ENCODE measurements at regions not wholly inside any gene's neighbourhood (a gene's known extent, or its start where the extent isn't known, plus 50 kb on each side); places are given as distances from the start of the nearest gene placed in this dataset.
"Not testable (repeated sequence)": the region's sequence is repeated elsewhere in the genome, so short reads cannot be mapped to it uniquely, and the experiment has no call there.

DNA sequence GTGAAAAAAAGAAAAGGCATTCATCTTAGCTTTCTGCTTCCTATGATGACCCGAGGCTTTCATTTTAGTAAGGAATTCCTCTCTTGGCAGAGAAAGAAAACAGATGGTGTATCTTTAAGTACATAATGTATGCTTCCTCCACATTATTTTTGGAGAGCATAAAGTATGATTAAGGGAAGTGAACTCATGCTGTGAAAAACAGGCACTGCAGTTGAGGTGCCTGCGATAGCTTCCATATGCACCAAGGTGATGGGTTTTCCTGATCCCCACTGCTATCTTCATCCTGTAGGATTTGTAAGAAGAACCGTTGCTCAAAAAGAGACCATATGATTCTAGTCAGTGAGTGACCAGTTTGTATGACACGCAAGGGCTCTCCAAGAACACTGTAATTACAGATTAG, 411.5 kb upstream of the MCTP2 start:
- FAIRE-seq: no peak

DNA sequence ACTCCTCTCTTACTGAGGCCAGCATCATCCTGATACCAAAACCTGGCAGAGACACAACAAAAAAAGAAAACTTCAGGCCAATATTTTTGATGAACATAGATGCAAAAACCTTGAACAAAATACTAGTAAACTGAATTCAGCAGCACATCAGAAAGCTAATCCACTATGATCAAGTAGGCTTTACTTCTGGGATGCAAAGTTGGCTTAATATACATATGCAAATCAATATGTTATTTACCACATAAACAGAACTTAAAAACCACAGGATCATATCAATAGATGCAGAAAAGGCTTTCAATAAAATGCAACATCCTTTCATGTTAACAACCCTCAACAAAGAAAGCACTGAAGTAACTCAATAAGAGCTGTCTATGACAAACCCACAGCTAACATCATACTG, 414.5 kb upstream of the MCTP2 start:
- FAIRE-seq: no peak

DNA sequence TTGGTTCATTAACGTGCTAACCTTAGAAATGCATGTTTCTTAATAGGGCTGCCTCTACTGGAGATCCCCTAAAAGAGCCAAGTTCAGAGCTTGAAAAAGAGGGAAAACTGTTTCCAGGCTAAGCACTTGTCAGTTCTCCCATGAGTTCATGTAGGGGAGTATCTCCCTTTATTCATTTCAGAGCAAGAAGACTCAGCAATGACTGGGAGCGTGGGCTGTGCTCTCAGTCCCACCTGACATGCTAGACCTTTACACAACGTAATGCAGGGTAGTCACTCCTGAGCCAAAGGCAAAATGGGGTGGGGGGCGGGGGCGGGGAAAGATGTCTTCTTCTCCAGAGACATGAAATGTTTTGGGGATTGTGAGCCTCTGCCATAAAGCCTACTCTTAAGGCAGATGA, 420.1 kb upstream of the MCTP2 start:
- FAIRE-seq: no peak

DNA sequence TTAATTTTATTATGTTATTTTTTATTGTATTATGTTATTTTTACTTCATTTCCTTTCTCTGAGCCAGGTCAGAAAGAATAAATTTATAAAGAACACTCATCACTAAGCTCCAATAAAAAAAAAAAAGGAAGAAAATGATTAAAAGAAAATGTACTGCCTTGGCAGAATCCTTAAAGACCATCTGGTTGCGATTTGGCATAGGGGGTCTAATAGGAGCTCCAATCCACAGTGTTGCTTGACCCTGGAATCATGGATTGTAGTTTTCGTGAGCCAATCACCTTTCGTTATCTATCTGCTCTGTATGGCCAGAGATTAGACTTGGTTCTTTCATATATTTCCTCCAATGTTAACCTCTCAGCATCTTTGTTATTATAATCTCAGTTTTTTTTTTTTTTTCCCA, 421.8 kb upstream of the MCTP2 start:
- FAIRE-seq: no peak

DNA sequence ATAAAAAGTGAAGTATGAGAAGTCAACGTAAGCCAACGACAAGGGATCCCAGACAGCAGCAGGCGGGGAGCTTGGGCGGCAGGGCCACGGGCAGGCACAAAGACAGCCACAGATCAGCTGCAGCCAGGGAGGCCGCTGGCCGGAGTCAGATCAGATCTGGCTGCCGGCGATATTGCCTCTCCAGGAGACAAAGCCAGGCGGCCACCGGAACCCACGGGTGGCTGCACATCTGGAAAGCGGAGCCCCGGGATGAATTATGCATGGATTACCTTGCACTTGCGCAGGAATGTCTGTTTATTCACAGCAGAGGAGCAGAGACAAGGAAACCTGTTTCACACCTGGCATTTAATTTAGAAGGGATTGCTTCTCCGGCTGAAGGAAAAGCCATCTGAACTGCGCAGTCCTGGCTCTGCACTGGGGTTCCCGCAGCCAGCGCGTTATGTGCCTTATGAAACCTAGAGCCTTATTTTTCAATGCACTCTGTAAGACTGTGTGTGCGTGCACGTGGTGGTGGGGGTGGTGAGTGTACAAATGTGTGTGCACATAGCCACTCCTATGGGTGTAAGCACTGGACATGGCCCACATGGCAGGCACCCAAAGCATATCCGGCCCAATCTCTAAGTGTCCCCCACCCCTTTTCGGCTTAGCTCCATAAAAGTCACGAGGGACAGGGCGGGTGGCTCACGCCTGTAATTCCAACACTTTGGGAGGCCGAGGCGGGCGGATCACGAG, 427.8 kb upstream of the MCTP2 start:
- FAIRE-seq: no peak

DNA sequence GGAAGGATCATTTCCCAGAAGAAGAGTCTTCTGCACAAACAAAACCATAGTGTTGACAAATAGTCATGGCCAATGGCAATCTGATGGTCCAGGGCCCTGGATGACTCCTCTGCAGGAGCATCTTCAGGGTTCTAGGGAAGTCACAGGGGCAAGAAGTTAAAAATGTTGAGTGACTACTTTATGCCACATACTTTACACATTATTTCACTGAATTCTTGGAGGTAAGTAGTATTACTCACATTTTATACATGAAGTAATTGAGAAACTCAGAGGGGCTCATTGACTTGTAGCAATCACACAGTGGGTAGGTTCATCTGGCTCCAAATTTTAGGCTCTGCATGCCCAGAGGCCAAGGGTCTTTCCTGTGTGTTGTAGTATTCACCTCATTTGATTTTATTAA, 430.2 kb upstream of the MCTP2 start:
- no peak for FAIRE-seq

DNA sequence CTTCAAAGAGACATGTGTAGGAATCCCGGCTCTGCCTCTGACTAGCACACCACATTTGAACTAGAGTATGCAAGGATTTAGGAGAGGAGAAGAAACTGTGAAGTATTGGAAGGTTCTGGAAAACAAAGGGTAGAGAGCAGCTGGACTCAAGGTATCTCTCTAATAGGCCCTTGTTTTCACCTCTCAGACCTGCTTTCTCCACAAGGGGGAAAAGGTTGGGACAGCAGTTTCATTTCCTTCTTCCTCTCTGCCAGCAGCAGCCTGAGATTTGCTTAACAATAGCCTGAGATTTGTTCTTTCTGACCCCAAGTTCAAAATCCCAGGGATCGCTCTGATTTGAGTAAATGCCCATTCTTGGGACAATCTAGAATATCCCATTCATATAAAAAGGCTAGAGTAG, 430.6 kb upstream of the MCTP2 start:
- no peak for FAIRE-seq

DNA sequence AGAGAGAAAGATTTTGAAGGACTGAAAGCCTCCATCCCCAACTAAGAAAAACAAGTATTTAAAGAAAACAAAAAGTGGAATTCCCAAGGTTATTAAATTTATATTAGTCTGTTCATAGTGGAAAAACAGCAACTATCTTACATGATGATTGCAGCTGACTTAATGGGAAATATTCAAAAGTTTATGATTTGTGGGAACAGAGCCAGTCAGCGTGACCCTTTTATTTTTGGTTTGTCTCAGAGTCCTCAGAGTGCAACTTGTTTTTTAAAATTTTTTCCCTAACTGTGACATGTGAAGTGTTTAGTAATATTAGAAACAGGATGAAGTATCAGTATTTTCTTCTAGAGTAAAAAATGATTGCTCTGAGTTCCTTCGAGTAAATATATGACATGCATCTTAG, 441.9 kb upstream of the MCTP2 start:
- peak; percentile 92 for FAIRE-seq

DNA sequence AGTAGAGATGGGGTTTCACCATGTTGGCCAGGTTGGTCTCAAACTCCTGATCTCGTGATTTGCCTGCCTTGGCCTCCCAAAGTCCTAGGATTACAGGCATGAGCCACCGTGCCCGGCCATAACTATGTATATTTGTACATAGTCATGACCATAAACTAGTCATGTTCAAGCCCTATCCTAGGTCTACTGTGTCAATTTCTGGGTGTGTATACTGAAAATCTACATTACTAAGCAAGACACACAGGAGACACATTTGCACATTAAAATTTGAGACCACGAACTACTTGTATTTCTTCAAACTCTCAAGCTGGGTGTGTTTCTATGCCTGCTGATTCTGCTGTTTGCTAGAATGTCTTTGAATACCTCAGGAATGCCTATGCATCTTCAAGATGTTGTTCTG, 451.3 kb upstream of the MCTP2 start:
- no peak for FAIRE-seq

DNA sequence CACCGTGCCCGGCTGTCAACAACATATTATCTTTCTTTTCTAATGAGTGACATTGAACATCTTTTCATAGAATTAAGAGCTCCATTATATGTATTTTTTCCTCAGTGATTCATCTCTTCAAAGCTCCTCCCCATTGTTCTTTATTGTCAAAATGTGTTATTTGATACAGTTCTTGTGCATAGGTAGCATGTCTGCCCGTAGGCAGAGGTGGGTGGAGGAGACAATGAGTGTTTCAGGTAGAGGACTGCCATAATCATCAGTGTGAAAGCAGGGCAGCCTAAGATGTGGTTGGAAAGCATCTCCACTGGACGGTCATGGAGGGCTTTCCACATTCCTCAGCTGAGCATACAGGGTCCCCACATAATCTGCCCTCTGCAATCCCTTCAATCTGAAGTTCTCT, 452.0 kb upstream of the MCTP2 start:
- no peak for FAIRE-seq

DNA sequence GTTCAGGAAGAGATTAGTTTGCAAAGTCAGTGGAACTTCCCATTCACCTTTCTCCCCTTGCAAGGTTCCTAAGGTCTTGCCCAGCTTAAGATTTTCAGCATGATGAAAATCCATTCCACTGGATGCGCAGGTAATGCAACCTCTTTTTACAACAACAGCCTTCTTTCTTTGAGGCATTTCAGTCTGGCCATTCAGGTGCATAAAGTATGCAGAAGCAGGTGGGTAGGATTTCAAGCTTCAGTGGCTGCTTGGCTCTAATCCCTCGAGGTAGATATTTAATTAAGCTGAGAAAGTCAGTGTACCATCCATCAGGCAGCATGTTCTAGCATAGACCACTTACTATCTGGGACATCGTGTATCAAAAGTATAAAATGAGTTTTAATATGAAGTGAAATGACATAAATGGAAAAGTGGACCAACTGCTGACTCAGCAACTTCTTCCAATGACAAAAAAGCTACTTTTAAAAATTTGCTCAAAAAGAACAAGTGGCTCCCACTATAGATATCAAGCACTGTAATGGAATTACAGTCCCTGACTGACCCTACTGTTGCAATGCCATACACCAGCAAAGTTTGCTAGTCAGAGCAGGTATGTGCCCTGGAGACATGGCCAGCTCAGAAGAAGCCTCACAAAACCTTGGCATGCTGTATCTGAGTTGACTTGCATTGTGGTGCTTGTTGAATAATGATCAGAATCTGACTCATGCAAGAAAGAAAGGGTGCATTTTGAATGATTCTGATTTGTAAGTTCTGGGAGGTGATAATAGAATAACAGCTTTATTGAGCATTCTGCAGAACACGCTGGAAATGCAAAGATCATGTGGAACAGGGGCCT, 459.9 kb upstream of the MCTP2 start:
- no peak for FAIRE-seq

DNA sequence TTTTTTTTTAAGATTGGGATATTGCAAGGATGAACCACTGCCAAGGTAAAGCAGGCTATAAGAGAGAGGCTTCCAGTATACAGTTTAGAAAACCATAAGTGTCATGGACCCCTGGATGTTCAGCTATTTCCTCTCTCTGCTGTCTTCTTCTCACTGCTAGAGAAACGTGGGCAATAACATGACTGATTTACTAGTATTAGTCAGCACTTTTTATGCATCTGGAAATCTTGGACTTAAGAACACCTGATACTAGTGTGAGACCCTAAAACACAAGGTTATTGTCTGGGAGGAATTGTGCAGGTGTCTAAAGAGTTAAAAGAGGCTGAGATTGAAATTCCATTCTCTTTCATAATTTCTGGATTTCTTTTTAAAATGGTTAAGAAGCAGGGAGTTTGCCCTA, 460.6 kb upstream of the MCTP2 start:
- no peak for FAIRE-seq

DNA sequence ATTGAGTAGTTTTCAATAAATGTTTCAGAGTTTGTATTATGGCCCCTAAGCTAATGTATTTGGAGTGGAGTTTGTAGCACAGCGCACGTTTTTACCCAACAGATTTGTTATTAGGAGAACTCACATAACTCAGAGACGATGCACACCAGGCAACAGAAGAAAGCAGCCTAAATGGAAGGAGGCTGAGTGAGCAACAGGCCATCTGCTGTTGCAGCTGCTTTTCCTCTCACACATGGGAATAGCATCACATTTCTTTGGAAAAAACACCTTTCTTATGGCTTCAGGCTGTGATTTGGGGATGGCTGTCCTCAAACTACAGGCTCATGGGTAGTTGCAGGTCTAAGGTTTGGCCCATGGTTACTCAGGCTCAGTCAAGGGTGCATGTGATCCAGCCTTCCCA, 469.3 kb upstream of the MCTP2 start:
- FAIRE-seq: no peak

DNA sequence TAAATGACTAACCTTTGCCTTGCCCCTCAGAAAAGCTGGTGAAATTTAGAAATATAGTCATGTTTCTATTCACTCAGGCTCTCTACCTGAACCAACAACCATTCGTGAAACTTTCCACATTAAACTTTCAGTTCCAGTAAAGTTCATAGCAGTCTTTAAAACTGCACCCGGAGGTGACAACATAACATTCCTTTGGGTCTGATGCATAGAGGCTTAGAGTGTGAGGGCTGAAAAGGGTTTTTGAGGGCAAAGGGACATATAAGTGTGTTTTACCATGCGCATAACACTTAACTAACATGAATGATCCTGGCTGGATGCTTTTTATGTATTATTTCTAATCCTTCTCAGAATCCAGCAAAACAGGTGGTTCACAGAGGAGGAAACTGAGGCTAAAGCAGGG, 471.7 kb upstream of the MCTP2 start:
- no peak for FAIRE-seq

DNA sequence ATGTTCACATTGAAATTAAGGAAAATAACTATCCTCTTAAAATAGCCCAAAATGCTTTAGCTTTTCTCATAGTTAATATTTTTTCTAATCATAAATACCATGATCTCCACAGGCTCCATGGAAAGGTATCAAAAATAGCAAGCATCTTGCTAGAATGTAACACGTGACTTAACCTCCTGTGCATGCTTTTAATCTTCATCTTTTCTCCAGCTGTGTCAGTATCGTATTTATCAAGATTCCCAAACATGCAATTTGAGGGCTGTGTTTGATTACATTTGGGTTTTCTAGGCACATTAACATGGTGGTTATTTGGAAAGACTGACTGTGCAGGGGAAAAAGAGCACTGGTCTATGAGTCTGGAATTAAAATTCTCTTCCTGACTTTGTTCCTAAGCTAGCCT, 472.5 kb upstream of the MCTP2 start:
- no peak for FAIRE-seq

DNA sequence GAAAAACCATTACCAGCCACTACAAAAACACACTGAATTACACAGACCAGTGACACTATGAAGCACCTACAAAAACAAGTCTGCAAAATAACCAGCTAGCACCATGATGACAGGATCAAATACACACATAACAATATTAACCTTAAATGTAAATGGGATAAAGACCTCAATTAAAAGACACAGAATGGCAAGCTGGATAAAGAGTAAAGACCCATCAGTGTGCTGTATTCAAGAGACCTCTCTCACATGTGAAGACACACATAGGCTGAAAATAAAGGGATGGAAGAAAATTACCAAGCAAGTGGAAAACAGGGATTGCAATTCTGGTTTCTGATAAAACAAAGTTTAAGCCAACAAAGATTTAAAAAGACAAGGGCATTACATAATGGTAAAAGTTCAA, 482.7 kb upstream of the MCTP2 start:
- no peak for FAIRE-seq

DNA sequence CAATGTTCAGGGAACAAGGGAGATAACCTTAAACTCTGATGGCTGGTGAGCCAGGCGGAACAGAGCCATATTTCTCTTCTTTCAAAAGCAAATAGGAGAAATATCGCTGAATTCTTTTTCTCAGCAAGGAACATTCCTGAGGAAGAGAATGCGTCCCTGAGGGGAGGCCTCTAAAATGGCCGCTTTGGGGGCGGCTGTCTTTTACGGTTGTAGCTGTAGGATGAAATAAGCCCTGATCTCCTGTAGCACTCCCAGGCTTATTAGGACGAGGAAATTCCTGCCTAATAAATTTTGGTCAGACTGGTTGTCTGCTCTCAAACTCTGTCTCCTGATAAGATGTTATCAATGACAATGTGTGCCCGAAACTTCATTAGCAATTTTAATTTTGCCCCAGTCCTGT, 496.4 kb upstream of the MCTP2 start:
- not testable (repeated sequence) for FAIRE-seq

DNA sequence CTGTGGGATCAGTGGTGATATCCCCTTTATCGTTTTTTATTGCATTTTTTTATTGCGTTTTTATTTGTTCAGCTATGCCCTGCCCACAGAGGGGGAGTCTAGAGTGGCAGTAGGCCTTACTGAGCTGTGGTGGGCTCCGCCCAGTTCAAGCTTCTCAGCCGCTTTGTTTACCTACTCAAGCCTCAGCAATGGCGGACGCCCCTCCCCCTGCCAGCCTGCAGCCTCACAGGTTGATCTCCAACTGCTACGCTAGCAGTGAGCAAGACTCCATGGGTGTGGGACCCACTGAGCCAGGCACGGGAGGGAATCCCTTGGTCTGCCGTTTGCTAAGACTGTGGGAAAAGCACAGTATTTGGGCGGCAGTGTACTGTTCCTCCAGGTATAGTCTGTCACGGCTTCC, 500.6 kb upstream of the MCTP2 start:
- no peak for FAIRE-seq

DNA sequence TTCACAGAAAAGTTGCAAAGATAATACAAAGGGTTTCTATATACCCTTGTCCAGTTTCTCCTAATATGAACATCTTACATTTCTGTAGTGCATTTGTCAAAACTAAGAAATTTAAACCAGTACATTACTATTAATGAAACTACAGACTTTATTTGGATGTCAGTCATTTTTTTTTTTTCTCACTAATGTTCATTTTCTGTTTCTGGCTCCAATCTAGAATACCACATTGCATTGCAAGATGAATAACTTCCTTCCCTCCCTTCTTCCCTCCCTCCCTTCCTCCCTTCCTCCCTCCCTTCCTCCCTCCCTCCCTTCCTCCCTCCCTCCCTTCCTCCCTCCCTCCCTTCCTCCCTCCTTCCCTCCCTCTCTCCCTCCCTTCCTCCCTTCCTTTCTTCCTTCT, 509.2 kb upstream of the MCTP2 start:
- no peak for FAIRE-seq

DNA sequence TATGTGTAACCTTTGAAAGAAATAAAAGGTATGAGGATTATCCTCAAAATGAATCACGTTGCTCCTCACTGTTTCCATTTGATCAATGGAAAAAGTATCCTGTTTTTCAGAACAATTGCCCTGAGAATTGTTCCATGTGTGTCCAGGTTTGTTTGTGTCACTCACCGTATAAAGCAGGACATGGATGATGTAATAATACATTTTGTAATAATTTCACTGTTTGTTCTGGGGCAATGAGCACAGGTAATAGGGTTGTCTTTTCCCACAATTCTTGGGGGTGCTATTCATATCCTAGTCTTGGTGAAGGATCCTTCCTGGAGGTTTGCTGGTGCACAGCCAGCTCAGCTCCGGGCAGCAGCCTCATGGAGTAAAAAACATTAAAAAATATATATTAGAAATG, 510.8 kb upstream of the MCTP2 start:
- FAIRE-seq: no peak

DNA sequence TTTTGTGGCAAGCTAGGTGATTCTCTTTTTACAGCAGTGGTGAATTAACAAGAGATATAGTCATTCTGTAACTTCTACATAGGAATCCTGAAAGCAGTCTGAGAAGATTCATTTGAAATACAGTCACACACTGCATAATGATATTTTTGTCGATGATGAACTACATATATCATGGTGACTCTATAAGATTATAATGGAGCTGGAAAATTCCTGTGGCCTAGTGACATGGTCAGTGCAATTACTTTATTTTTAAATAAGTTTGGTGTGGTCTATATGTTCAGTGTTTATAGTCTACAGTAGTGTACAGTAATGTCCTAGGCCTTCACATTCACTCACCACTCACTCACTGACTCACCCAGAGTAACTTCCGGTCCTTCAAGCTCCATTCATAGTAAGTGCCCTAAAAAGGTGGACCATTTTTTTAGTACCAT, 511.4 kb upstream of the MCTP2 start:
- no peak for FAIRE-seq

DNA sequence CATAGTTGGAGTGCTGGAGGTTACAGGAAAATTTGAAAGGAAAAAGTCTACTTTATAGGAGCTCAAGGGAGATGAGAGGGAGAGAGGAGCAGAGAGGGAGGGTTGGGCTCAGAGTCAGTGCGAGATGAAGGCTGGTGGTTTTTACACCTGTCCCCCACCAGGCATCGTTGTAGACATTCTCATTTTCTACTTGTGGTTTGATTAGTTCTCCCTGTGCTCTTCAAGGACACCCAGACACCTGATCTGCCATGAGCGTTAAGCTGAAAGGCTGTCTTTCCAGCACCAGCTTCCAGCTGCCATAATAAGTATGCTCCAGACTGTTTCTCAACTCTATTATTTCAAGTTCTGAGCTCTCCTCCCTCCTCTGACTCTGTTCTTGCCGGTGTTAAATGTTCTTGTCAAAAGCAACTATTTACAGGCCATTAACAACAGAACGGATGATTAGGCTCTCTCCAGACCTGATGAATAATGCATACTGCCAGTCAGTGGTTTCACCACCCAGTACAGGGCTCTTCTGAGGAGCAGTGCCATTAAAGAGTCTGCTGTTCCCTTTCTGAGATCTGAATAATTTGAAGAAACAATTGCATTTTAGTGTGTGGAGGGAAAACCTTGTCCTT, 514.6 kb upstream of the MCTP2 start:
- FAIRE-seq: no peak

DNA sequence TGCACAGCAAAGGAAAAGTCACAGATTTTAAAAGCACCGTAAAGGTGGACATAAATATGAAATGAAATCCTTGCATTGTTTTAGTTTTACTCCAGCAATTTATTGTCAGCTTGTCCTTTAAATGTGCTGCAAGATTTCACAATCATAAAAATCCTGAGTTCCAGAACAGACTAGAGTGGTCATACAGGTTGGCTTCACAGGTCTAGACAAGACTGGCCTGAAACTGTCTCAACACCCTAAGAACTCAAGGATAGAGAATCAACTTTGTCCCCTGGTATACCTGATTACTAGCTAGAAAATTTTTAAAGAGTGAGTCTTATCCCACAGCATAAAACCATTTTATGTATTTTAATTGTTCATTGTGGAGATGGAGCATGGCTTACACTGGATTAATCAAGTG, 521.7 kb upstream of the MCTP2 start:
- FAIRE-seq: no peak

Measured in endometrium (tissue), 2 donors.